Parathyroid adenoma (tissue), 2 donors: ENCODE measurements at regions not wholly inside any gene's neighbourhood (a gene's known extent, or its start where the extent isn't known, plus 50 kb on each side); places are given as distances from the start of the nearest gene placed in this dataset.
A peak's percentile ranks its signal among the peaks of the same experiment; 100 is the strongest.

ENCODE experiments used
- H2AFZ ChIP-seq: fragments of 300-600 bp; sonication (generic); one replicate; pipeline ENCODE4 v1.7.0; 2017; ENCODE audit warnings: antibody characterized with exemption, mild to moderate bottlenecking
- H3K27ac ChIP-seq: fragments of 300-600 bp; sonication (generic); one replicate; pipeline ENCODE4 v1.7.0; 2017
- H3K27me3 ChIP-seq: fragments of 300-600 bp; sonication (generic); one replicate; pipeline ENCODE4 v1.7.0; 2017; ENCODE audit warnings: low read length; ENCODE audit not compliant: control insufficient read depth, insufficient read depth
- H3K36me3 ChIP-seq: fragments of 300-600 bp; sonication (generic); one replicate; pipeline ENCODE4 v1.7.0; 2017; ENCODE audit warnings: low read length; ENCODE audit not compliant: control insufficient read depth, insufficient read depth
- H3K4me1 ChIP-seq: fragments of 300-600 bp; sonication (generic); one replicate; pipeline ENCODE4 v1.7.0; 2017; ENCODE audit warnings: control low read depth
- H3K4me2 ChIP-seq: fragments of 300-600 bp; sonication (generic); one replicate; pipeline ENCODE4 v1.7.0; 2017; ENCODE audit warnings: low read length
- H3K4me3 ChIP-seq: fragments of 300-600 bp; sonication (generic); one replicate; pipeline ENCODE4 v1.7.0; 2017; ENCODE audit warnings: low read depth, low read length
- H3K79me2 ChIP-seq: fragments of 300-600 bp; sonication (generic); one replicate; pipeline ENCODE4 v1.7.0; 2017; ENCODE audit warnings: control low read depth
- H3K9ac ChIP-seq: fragments of 300-600 bp; sonication (generic); one replicate; pipeline ENCODE4 v1.7.0; 2017; ENCODE audit warnings: mild to moderate bottlenecking
- H3K9me3 ChIP-seq: fragments of 300-600 bp; sonication (generic); one replicate; pipeline ENCODE4 v1.7.0; 2017; ENCODE audit warnings: low read length; ENCODE audit not compliant: control insufficient read depth
- CTCF ChIP-seq: fragments of 300-600 bp; sonication (generic); IDR thresholded peaks from one replicate; pipeline ENCODE4 v1.7.0; 2017; ENCODE audit warnings: antibody characterized with exemption, mild to moderate bottlenecking
- donor health status: primary hyperparathyroidism.

DNA sequence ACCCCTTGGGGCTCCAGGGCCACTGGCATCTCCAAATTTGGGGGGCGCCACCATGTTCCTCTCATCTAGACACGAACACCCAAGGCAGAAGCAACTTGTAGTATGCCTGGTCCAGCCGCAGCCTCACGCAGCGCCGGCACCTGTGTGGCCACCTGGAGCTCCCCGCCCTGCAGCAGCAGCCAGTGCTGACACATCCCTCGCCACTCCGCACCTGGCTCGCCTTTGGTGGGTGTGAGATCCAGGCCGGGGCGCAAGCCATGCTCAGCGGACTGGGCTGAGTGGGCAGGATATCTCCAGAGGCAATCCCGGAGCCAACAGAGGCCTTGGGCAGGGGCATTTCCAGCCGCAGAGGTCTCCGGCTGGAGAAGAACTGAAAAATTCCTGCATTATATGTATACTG, 1563.7 kb downstream of the NCAM2 start:
- H3K27ac ChIP-seq = no peak overlapping the region

GRCh38 chr21:22573834-22574233, 1575.6 kb downstream of the NCAM2 start:
- Histone ChIP-seq H3K4me1 (no peaks in the 10 kb centered on the region), H3K4me3 (no peak overlapping the region), H3K79me2 (no peaks in the 10 kb centered on the region), H3K4me2 (no peak overlapping the region), H3K27me3 (no peaks in the 10 kb centered on the region), H3K36me3 (no peaks in the 10 kb centered on the region), H3K27ac (no peak overlapping the region), H2AFZ (no peak overlapping the region), H3K9ac (no peak overlapping the region), H3K9me3 (no peaks in the 10 kb centered on the region)
- no peak for TF ChIP-seq CTCF

More for the DNA sequence above, 1563.7 kb downstream of the NCAM2 start:
- H3K9ac ChIP-seq = no peak overlapping the region
- no peaks in the 10 kb centered on the region for H3K27me3 ChIP-seq
- H3K36me3 ChIP-seq = no peaks in the 10 kb centered on the region
- no peak overlapping the region for H3K4me3 ChIP-seq
- H3K4me2 ChIP-seq = no peak overlapping the region
- no peaks in the 10 kb centered on the region for H3K4me1 ChIP-seq
- H2AFZ ChIP-seq = no peak overlapping the region
- no peak for TF ChIP-seq CTCF
- H3K9me3 ChIP-seq = no peaks in the 10 kb centered on the region
- no peaks in the 10 kb centered on the region for H3K79me2 ChIP-seq

GRCh38 chr21:22575165-22575584, 1577.0 kb downstream of the NCAM2 start:
- H3K36me3 ChIP-seq = no peaks in the 10 kb centered on the region
- H3K9ac ChIP-seq = no peak overlapping the region
- H2AFZ ChIP-seq = no peak overlapping the region
- no peaks in the 10 kb centered on the region for H3K27me3 ChIP-seq
- TF ChIP-seq CTCF = no peak
- H3K79me2 ChIP-seq = no peaks in the 10 kb centered on the region
- H3K4me1 ChIP-seq = no peaks in the 10 kb centered on the region
- H3K4me2 ChIP-seq = peak overlapping the region; percentile 44
- H3K9me3 ChIP-seq = no peaks in the 10 kb centered on the region
- no peak overlapping the region for H3K27ac ChIP-seq
- no peak overlapping the region for H3K4me3 ChIP-seq

DNA sequence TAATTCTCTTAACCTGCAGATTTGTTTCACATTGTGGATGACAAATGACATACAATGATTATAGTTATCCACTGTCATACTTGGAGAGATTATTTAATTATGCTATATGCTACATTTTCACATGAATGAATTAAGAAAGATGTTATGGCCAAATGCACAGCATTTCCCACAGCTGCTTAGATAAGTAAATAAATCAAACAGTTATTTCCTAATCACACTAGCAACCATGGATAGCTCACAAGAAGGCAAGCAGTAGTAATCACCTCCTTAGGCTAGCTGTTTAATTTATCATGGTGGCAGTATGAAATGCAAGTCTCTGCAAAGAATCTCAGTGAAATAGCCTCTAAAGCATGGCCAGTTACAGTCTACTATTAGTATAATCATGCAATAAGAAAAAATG, 1581.5 kb downstream of the NCAM2 start:
- TF ChIP-seq CTCF = no peak
- Histone ChIP-seq H3K9ac (no peak overlapping the region), H3K9me3 (no peaks in the 10 kb centered on the region), H2AFZ (no peak overlapping the region), H3K79me2 (no peaks in the 10 kb centered on the region), H3K4me1 (no peaks in the 10 kb centered on the region), H3K4me3 (no peak overlapping the region), H3K36me3 (no peaks in the 10 kb centered on the region), H3K27me3 (no peaks in the 10 kb centered on the region), H3K4me2 (no peak overlapping the region), H3K27ac (no peak overlapping the region)

DNA sequence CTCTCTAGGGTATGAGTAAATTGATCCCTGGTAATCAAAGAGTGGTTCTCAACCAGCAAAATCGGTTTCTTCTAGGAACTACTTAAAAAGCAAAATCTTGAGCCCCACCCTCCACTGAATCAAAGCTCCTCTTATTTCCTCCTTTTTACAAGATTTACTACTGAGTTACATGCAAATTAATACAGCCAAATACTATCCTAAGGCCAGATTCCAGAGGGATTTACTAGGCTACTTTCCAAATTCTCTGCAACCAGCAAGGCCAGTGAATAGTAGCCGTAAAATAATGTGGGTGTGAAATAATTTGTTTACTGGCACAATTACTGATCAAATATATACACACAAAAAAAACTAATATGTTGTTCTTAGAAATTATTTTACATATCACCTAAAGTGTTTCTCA, 1583.8 kb downstream of the NCAM2 start:
- Histone ChIP-seq H3K4me1 (no peaks in the 10 kb centered on the region), H3K36me3 (no peaks in the 10 kb centered on the region), H3K9ac (no peak overlapping the region), H3K4me2 (no peak overlapping the region), H3K79me2 (no peaks in the 10 kb centered on the region), H3K9me3 (no peaks in the 10 kb centered on the region), H3K27ac (no peak overlapping the region), H3K27me3 (no peaks in the 10 kb centered on the region), H2AFZ (no peak overlapping the region), H3K4me3 (no peak overlapping the region)
- TF ChIP-seq CTCF = no peak
